ENCODE measurements at regions not wholly inside any gene's neighbourhood (a gene's known extent, or its start where the extent isn't known, plus 50 kb on each side); places are given as distances from the start of the nearest gene placed in this dataset.
"Not testable (repeated sequence)": the region's sequence is repeated elsewhere in the genome, so short reads cannot be mapped to it uniquely, and the experiment has no call there.

- intact Hi-C loops (cut with DNase I), result no loop called here
- 36 to 44% (median 41%) methylated on average over 2 of the region's 2 CpGs for WGBS, 3 donors
Observed at GRCh38 chr6:76914737-76915136, 548.6 kb downstream of the HTR1B start.

GRCh38 chr6:76905541-76905940 lies 557.8 kb downstream of the HTR1B start:
- 87 to 97% (median 94%) methylated on average over 6 of the region's 6 CpGs for WGBS, 3 donors
- H3K4me3 ChIP-seq; DNase-seq; H3K36me3 ChIP-seq; H3K4me1 ChIP-seq (ENCODE audit: insufficient read depth); H3K27ac ChIP-seq; H3K9me3 ChIP-seq; intact Hi-C loops (cut with DNase I); H3K27me3 ChIP-seq: not testable (repeated sequence)

More at GRCh38 chr6:76914737-76915136, 548.6 kb downstream of the HTR1B start:
- Histone ChIP-seq H3K4me3 (no peak overlapping the region), H3K36me3 (no peaks in the 10 kb centered on the region), H3K27me3 (no peaks in the 10 kb centered on the region), H3K9me3 (no peaks in the 10 kb centered on the region), H3K4me1 (ENCODE audit: insufficient read depth) (no peaks in the 10 kb centered on the region), H3K27ac (no peak overlapping the region)
- no peak for TF ChIP-seq CTCF (IDR thresholded peaks at IDR 0.05)
- TF ChIP-seq EP300 (IDR thresholded peaks at IDR 0.05), result no peak
- TF ChIP-seq POLR2A (IDR thresholded peaks at IDR 0.05), result no peak
- no peak for DNase-seq

GRCh38 chr6:76892542-76892941 lies 570.7 kb downstream of the HTR1B start:
- no peak for DNase-seq
- TF ChIP-seq POLR2A (IDR thresholded peaks at IDR 0.05), result no peak
- no peak for TF ChIP-seq EP300 (IDR thresholded peaks at IDR 0.05)
- TF ChIP-seq CTCF (IDR thresholded peaks at IDR 0.05), result no peak
- no peak overlapping the region for H3K4me3 ChIP-seq
- H3K4me1 ChIP-seq (ENCODE audit: insufficient read depth), result no peaks in the 10 kb centered on the region
- WGBS, 3 donors, result 59 to 70% (median 61%) methylated on average over 3 of the region's 3 CpGs
- H3K27me3 ChIP-seq, result no peaks in the 10 kb centered on the region
- H3K27ac ChIP-seq, result no peak overlapping the region
- intact Hi-C loops (cut with DNase I), result no loop called here
- H3K36me3 ChIP-seq, result no peaks in the 10 kb centered on the region
- peaks cover 0 to 4% of the 10 kb centered on the region in 2 donors for H3K9me3 ChIP-seq

- no peaks in the 10 kb centered on the region for H3K9me3 ChIP-seq
- no peak overlapping the region for H3K27ac ChIP-seq
- no peak overlapping the region for H3K4me3 ChIP-seq
- no peaks in the 10 kb centered on the region for H3K36me3 ChIP-seq
- DNase-seq, result no peak
- no peaks in the 10 kb centered on the region for H3K27me3 ChIP-seq
- intact Hi-C loops (cut with DNase I), result no loop called here
- peaks cover 2% of the 10 kb centered on the region for H3K4me1 ChIP-seq (ENCODE audit: insufficient read depth)
- TF ChIP-seq POLR2A (IDR thresholded peaks at IDR 0.05) (no peak), EP300 (IDR thresholded peaks at IDR 0.05) (no peak), CTCF (IDR thresholded peaks at IDR 0.05) (no peak)
Observed at GRCh38 chr6:76888351-76888750, 574.9 kb downstream of the HTR1B start.

GRCh38 chr6:76886900-76887299 lies 576.4 kb downstream of the HTR1B start:
- Histone ChIP-seq H3K4me1 (ENCODE audit: insufficient read depth) (peaks cover 2% of the 10 kb centered on the region), H3K27ac (no peak overlapping the region), H3K9me3 (no peaks in the 10 kb centered on the region), H3K4me3 (no peak overlapping the region), H3K36me3 (no peaks in the 10 kb centered on the region), H3K27me3 (no peaks in the 10 kb centered on the region)
- intact Hi-C loops (cut with DNase I), result no loop called here
- 78 to 85% (median 84%) methylated on average over 3 of the region's 3 CpGs for WGBS, 3 donors
- no peak for TF ChIP-seq POLR2A (IDR thresholded peaks at IDR 0.05)
- no peak for TF ChIP-seq CTCF (IDR thresholded peaks at IDR 0.05)
- TF ChIP-seq EP300 (IDR thresholded peaks at IDR 0.05), result no peak
- no peak for DNase-seq
